ENCODE measurements at regions not wholly inside any gene's neighbourhood (a gene's known extent, or its start where the extent isn't known, plus 50 kb on each side); places are given as distances from the start of the nearest gene placed in this dataset.

GRCh38 chr4:53929311-53929710, 135.1 kb downstream of the CHIC2 start:
- intact Hi-C loops (cut with micrococcal nuclease), result no loop called here
- RAD21 ChIA-PET (ENCODE audit: low non-redundant PET in 1 of 2, low total read pairs in 2 of 2, uncharacterized antibody in 2 of 2, unreplicated experiment in 2 of 2), result interaction anchor here (0.9 to 1.3 kb wide), 3 partner anchors 289 to 305 kb away, joined by 3 to 6 read pairs (median 3); no protein-coding TSS in a partner anchor
- CTCF ChIA-PET, result interaction anchor here (0.7 to 5.0 kb wide), 15 partner anchors 9 to 305 kb away, joined by 3 to 64 read pairs (median 5); no protein-coding TSS in a partner anchor
- Histone ChIP-seq H3K27ac (ENCODE audit: low read depth, low read length) (no peak overlapping the region), H3K9ac (ENCODE audit: low read length) (no peak overlapping the region), H3K9me2 (ENCODE audit: insufficient read depth) (no peaks in the 10 kb centered on the region), H3K79me2 (ENCODE audit: insufficient read depth, low read length) (no peaks in the 10 kb centered on the region), H3K4me1 (ENCODE audit: control insufficient read depth in 1 of 2, insufficient read depth in 2 of 2, low read length in 2 of 2) (peaks cover 0 to 6% of the 10 kb centered on the region in 2 experiments; a peak in 1 of 4 replicates), H3K27me3 (ENCODE audit: insufficient read depth, low read length) (no peaks in the 10 kb centered on the region), H3K4me3 (replicated peaks in 1 of 2; ENCODE audit: low read depth in 1 of 2, low read length in 2 of 2) (no peak overlapping the region), H4K20me1 (ENCODE audit: insufficient read depth) (no peaks in the 10 kb centered on the region), H3K9me3 (ENCODE audit: control insufficient read depth in 1 of 2, insufficient read depth in 1 of 2, low read depth in 1 of 2, low read length in 2 of 2) (no peaks in the 10 kb centered on the region), H3K36me3 (ENCODE audit: control insufficient read depth in 1 of 2, insufficient read depth in 2 of 2, low read length in 2 of 2) (no peaks in the 10 kb centered on the region), H3K4me2 (ENCODE audit: low read length) (no peak overlapping the region), H2AFZ (ENCODE audit: low read depth, low read length, poor library complexity, severe bottlenecking) (no peak overlapping the region)
- DNase-seq (ENCODE audit: low read depth, low spot score) (no peak), ATAC-seq (no peak)
- TF ChIP-seq RAD21 (IDR thresholded peaks at IDR 0.05; ENCODE audit: low read depth) (no peak), EZH2phosphoT487 (IDR thresholded peaks at IDR 0.05; ENCODE audit: borderline replicate concordance) (no peak), JUND (IDR thresholded peaks at IDR 0.05) (no peak)
- TF ChIP-seq, protein P1, sequence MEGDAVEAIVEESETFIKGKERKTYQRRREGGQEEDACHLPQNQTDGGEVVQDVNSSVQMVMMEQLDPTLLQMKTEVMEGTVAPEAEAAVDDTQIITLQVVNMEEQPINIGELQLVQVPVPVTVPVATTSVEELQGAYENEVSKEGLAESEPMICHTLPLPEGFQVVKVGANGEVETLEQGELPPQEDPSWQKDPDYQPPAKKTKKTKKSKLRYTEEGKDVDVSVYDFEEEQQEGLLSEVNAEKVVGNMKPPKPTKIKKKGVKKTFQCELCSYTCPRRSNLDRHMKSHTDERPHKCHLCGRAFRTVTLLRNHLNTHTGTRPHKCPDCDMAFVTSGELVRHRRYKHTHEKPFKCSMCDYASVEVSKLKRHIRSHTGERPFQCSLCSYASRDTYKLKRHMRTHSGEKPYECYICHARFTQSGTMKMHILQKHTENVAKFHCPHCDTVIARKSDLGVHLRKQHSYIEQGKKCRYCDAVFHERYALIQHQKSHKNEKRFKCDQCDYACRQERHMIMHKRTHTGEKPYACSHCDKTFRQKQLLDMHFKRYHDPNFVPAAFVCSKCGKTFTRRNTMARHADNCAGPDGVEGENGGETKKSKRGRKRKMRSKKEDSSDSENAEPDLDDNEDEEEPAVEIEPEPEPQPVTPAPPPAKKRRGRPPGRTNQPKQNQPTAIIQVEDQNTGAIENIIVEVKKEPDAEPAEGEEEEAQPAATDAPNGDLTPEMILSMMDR (IDR thresholded peaks at IDR 0.05 in 2 of 3, conservative IDR thresholded peaks at IDR 0.05 in 1 of 3; ENCODE audit: borderline replicate concordance in 1 of 3, insufficient read depth in 1 of 3, low read depth in 2 of 3, low read length in 2 of 3), result no peak
- POLR2A ChIA-PET, result interaction anchor here (1.3 kb wide), 1 partner anchor 289 kb away, joined by 6 read pairs; no protein-coding TSS in a partner anchor
- no TSS peak for BruUV-seq (replicated peaks)

DNA sequence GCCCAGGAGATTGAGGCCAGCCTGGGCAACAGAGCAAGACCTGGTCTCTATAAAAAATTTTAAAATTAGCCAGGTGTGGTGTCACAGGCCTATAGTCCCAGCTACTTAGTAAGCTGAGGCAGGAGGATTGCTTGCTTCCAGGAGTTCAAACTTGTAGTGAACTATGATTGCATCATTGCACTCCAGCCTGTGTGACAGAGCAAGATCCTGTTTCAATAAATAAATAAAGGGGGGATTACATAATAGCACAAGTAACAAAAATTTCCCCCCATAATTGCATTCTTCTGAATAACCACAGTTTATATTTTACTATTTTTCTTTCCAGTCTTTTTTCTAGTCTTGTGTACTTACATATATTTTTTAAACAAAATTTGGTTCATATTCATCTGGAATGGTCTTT, 135.6 kb downstream of the CHIC2 start:
- H4K20me1 ChIP-seq (ENCODE audit: insufficient read depth), result no peaks in the 10 kb centered on the region
- DNase-seq (ENCODE audit: low read depth, low spot score) (no peak), ATAC-seq (no peak)
- BruUV-seq (replicated peaks), result no TSS peak
- ChIA-PET RAD21 (ENCODE audit: low non-redundant PET in 1 of 2, low total read pairs in 2 of 2, uncharacterized antibody in 2 of 2, unreplicated experiment in 2 of 2) (interaction anchor here in 1 of 2 experiments (1.2 kb wide), 1 partner anchor 289 kb away, joined by 6 read pairs; no protein-coding TSS in a partner anchor), POLR2A (no interaction called here), CTCF (interaction anchor here (0.7 to 5.0 kb wide), 7 partner anchors 14 to 305 kb away, joined by 3 to 64 read pairs (median 4); no protein-coding TSS in a partner anchor)
- no peaks in the 10 kb centered on the region for H3K9me3 ChIP-seq (ENCODE audit: control insufficient read depth in 1 of 2, insufficient read depth in 1 of 2, low read depth in 1 of 2, low read length in 2 of 2)
- H3K9ac ChIP-seq (ENCODE audit: low read length), result no peak overlapping the region
- H3K27me3 ChIP-seq (ENCODE audit: insufficient read depth, low read length), result no peaks in the 10 kb centered on the region
- H3K27ac ChIP-seq (ENCODE audit: low read depth, low read length), result no peak overlapping the region
- intact Hi-C loops (cut with micrococcal nuclease), result no loop called here
- H3K4me3 ChIP-seq (replicated peaks in 1 of 2; ENCODE audit: low read depth in 1 of 2, low read length in 2 of 2), result no peak overlapping the region
- H2AFZ ChIP-seq (ENCODE audit: low read depth, low read length, poor library complexity, severe bottlenecking), result no peak overlapping the region
- H3K4me2 ChIP-seq (ENCODE audit: low read length), result no peak overlapping the region
- H3K36me3 ChIP-seq (ENCODE audit: control insufficient read depth in 1 of 2, insufficient read depth in 2 of 2, low read length in 2 of 2), result no peaks in the 10 kb centered on the region
- no peaks in the 10 kb centered on the region for H3K9me2 ChIP-seq (ENCODE audit: insufficient read depth)
- peaks cover 0 to 6% of the 10 kb centered on the region in 2 experiments; a peak in 1 of 4 replicates for H3K4me1 ChIP-seq (ENCODE audit: control insufficient read depth in 1 of 2, insufficient read depth in 2 of 2, low read length in 2 of 2)
- no peaks in the 10 kb centered on the region for H3K79me2 ChIP-seq (ENCODE audit: insufficient read depth, low read length)
- TF ChIP-seq EZH2 (IDR thresholded peaks at IDR 0.05) (no peak), SIN3A (IDR thresholded peaks at IDR 0.05; ENCODE audit: low read depth) (no peak), CEBPB (IDR thresholded peaks at IDR 0.05; ENCODE audit: low read depth) (no peak), YY1 (IDR thresholded peaks at IDR 0.05; ENCODE audit: extremely low read depth, insufficient replicate concordance, low read depth, low read length) (no peak), SP1 (IDR thresholded peaks at IDR 0.05; ENCODE audit: low read depth) (no peak), REST (IDR thresholded peaks at IDR 0.05; ENCODE audit: low read depth) (no peak), SRF (IDR thresholded peaks at IDR 0.05; ENCODE audit: low read depth) (no peak), ZFX (IDR thresholded peaks at IDR 0.05) (no peak)
- TF ChIP-seq, protein P2, sequence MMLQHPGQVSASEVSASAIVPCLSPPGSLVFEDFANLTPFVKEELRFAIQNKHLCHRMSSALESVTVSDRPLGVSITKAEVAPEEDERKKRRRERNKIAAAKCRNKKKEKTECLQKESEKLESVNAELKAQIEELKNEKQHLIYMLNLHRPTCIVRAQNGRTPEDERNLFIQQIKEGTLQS (IDR thresholded peaks at IDR 0.05), result no peak

Measured in HCT116 (cell line).